Rectal smooth muscle tissue (tissue), 1 donor: ENCODE measurements at regions not wholly inside any gene's neighbourhood (a gene's known extent, or its start where the extent isn't known, plus 50 kb on each side); places are given as distances from the start of the nearest gene placed in this dataset.

Experiments
- H3K27ac ChIP-seq: one replicate; pipeline ENCODE4 v1.7.0; 2013; ENCODE audit warnings: low read depth, low read length, inconsistent platforms
- H3K27me3 ChIP-seq: one replicate; pipeline ENCODE4 v1.7.0; 2013; ENCODE audit warnings: low read length; ENCODE audit not compliant: control insufficient read depth, insufficient read depth
- H3K36me3 ChIP-seq: one replicate; pipeline ENCODE4 v1.7.0; 2013; ENCODE audit warnings: low read length; ENCODE audit not compliant: control insufficient read depth, insufficient read depth
- H3K4me1 ChIP-seq: one replicate; pipeline ENCODE4 v1.7.0; 2013; ENCODE audit warnings: low read length; ENCODE audit not compliant: control insufficient read depth, insufficient read depth
- H3K4me3 ChIP-seq: one replicate; pipeline ENCODE4 v1.7.0; 2013; ENCODE audit warnings: low read length
- H3K9ac ChIP-seq: one replicate; pipeline ENCODE4 v1.7.0; 2013; ENCODE audit warnings: low read length

GRCh38 chr3:107289354-107289753, 87.9 kb upstream of the CCDC54 start:
- Histone ChIP-seq H3K4me3 (no peak overlapping the region), H3K4me1 (no peaks in the 10 kb centered on the region), H3K36me3 (no peaks in the 10 kb centered on the region), H3K9ac (no peak overlapping the region), H3K27me3 (no peaks in the 10 kb centered on the region), H3K27ac (no peak overlapping the region)

DNA sequence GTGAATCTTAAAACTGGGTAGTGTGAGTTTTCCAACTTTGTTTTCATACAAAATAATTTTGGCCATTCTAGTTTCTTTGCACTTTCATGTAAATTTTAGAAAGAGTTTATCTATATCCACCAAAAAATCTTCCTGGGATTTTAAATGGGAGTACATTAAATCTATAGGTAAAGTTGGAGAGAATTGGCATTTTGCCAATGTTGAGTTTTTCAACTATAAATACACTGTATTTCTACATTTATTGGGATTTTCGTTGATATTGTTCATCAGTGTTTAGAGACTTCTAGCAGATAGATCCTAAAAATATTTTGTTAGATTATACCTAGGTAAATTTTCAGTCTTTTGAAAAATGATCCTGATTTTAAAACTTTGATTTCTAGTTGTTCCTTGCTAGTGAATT, 83.1 kb upstream of the CCDC54 start:
- Histone ChIP-seq H3K4me3 (no peak overlapping the region), H3K4me1 (no peaks in the 10 kb centered on the region), H3K36me3 (no peaks in the 10 kb centered on the region), H3K27ac (no peak overlapping the region), H3K27me3 (no peaks in the 10 kb centered on the region), H3K9ac (no peak overlapping the region)

DNA sequence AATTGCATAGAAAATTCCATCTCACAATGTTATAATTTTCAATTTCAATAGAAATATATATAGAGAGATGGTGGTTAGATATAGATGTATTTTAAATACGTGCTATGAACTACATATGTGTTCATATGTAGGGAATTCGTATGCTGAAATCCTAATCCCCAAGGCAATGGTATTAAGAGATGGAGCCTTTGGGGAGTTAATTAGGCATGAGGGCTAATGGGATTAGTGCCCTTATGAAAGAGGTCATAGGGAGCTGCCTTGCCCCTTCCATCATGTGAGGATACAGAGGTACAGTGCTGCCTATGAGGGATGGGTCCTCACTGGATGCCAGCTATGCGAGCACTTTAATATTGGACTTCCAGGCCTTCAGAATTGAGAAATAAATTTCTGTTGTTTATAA, 79.6 kb upstream of the CCDC54 start:
- Histone ChIP-seq H3K36me3 (no peaks in the 10 kb centered on the region), H3K4me3 (no peak overlapping the region), H3K9ac (no peak overlapping the region), H3K27ac (no peak overlapping the region), H3K27me3 (no peaks in the 10 kb centered on the region), H3K4me1 (no peaks in the 10 kb centered on the region)

GRCh38 chr3:107307205-107307604, 70.0 kb upstream of the CCDC54 start:
- Histone ChIP-seq H3K36me3 (no peaks in the 10 kb centered on the region), H3K9ac (no peak overlapping the region), H3K27ac (no peak overlapping the region), H3K4me1 (no peaks in the 10 kb centered on the region), H3K27me3 (no peaks in the 10 kb centered on the region), H3K4me3 (no peak overlapping the region)

- H3K27ac ChIP-seq: no peak overlapping the region
- H3K27me3 ChIP-seq: no peaks in the 10 kb centered on the region
- H3K4me3 ChIP-seq: no peak overlapping the region
- H3K4me1 ChIP-seq: no peaks in the 10 kb centered on the region
- no peak overlapping the region for H3K9ac ChIP-seq
- H3K36me3 ChIP-seq: no peaks in the 10 kb centered on the region
These were observed 68.5 kb upstream of the CCDC54 start for GRCh38 chr3:107308716-107309115.

DNA sequence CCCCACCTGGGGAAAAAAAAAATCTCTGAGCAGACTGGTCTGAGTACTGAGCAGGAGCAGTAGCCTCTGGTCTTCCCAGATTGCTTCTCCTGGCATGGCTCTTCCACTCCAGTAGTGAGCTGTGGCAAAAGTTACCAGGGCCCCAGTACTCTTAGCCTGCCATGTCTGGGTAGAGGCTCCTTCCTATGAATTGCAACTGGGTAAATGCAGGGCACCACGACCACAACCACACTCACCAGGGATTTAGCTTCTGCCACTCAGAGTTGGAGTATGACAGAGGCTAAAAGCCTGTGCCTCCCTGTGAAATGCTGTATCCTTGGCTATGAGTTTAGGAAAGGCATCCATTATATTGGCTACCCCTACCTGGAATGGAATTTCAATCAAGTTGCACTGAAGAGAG, 67.9 kb upstream of the CCDC54 start:
- no peak overlapping the region for H3K9ac ChIP-seq
- H3K27me3 ChIP-seq: no peaks in the 10 kb centered on the region
- H3K27ac ChIP-seq: no peak overlapping the region
- no peaks in the 10 kb centered on the region for H3K4me1 ChIP-seq
- H3K36me3 ChIP-seq: no peaks in the 10 kb centered on the region
- no peak overlapping the region for H3K4me3 ChIP-seq

DNA sequence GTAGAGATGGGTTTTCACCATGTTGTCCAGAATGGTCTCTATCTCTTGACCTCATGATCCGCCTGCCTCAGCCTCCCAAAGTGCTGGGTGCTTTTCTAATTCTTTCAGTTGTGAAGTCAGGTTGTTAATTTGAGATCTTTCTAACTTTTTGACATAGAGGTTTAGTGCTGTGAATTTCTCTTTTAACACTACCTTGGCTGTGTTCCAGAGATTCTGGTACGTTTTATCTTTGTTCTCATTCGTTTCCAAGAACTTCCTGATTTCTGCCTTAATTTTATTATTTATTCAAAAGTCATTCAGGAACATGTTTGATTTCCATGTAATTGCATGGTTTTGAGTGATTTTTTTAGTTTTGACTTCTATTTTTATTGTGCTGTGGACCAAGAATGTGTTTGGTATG, 63.5 kb upstream of the CCDC54 start:
- no peak overlapping the region for H3K27ac ChIP-seq

GRCh38 chr3:107315141-107315540, 62.1 kb upstream of the CCDC54 start:
- H3K27me3 ChIP-seq: no peaks in the 10 kb centered on the region
- H3K4me3 ChIP-seq: no peak overlapping the region
- H3K4me1 ChIP-seq: no peaks in the 10 kb centered on the region
- no peak overlapping the region for H3K9ac ChIP-seq
- no peak overlapping the region for H3K27ac ChIP-seq
- no peaks in the 10 kb centered on the region for H3K36me3 ChIP-seq

More for the DNA sequence above, 63.5 kb upstream of the CCDC54 start:
- Histone ChIP-seq H3K9ac (no peak overlapping the region), H3K4me3 (no peak overlapping the region), H3K36me3 (no peaks in the 10 kb centered on the region), H3K27me3 (no peaks in the 10 kb centered on the region), H3K4me1 (no peaks in the 10 kb centered on the region)

DNA sequence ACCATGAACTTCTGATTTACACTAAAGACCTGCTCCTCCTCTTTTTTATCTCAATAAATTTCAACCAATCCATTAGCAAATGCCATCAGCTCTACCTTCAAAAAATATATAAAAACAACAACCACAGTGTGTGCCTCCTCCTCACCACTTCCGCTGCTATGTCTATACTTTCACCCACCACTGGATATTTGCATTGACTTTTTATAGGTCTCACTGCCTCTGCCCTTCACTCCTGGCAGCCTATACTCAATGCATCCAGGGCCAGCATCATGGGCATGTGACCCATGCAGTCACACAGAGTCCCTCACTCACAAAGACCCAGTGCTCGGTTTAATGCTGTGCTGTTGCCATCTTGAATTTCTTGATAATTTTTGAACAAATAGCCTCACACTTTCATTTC, 53.5 kb upstream of the CCDC54 start:
- Histone ChIP-seq H3K4me3 (no peak overlapping the region), H3K4me1 (no peaks in the 10 kb centered on the region), H3K9ac (no peak overlapping the region), H3K27ac (no peak overlapping the region), H3K36me3 (no peaks in the 10 kb centered on the region), H3K27me3 (no peaks in the 10 kb centered on the region)

DNA sequence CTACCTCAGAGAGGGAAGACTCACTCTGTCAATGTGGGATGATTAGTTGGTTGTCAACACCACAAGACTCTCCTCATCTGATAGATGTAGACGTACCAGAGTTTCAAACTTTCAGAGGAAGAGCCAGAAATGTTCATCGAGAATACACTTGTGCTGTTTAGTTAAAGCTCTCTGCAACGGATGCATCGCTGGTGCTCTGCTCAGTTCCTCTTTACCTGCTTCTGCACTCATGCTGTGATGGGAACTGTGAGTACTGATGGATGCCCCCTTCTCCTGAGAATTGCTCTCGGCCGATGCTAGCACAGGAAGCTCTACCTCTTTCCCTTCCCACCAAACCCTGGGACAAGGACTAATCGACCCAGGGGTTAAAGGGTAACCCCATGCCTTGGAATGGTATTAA, 51.8 kb upstream of the CCDC54 start:
- Histone ChIP-seq H3K27me3 (no peaks in the 10 kb centered on the region), H3K9ac (no peak overlapping the region), H3K27ac (no peak overlapping the region), H3K36me3 (no peaks in the 10 kb centered on the region), H3K4me3 (no peak overlapping the region), H3K4me1 (no peaks in the 10 kb centered on the region)
